Tibial artery (tissue), 4 donors: ENCODE measurements at regions not wholly inside any gene's neighbourhood (a gene's known extent, or its start where the extent isn't known, plus 50 kb on each side); places are given as distances from the start of the nearest gene placed in this dataset.

Experiments used
- DNase-seq, 2 donors: peaks; one replicate each; pipeline ENCODE4 v3.0.0-alpha.2; 2019
- H3K27ac ChIP-seq, 2 donors: fragments of 200-600 bp; sonication (generic) in 1 of 2; 1 replicate in 1 of 2; 2 replicates in 1 of 2; pipeline ENCODE4 v1.5.1; 2018 to 2019; ENCODE audit warnings: mild to moderate bottlenecking in 1 of 2
- H3K27me3 ChIP-seq, 2 donors: fragments of 200-600 bp; sonication (generic) in 1 of 2; one replicate each; pipeline versions ENCODE4 v1.5.1 to v1.6.0; 2016 to 2019
- H3K36me3 ChIP-seq, 3 donors: fragments of 200-600 bp; sonication (generic) in 2 of 3; one replicate each; pipeline ENCODE4 v1.5.1; 2016 to 2019; ENCODE audit warnings: mild to moderate bottlenecking in 2 of 3
- H3K4me1 ChIP-seq, 4 donors: fragments of 200-600 bp; sonication (generic) in 2 of 4; 1 replicate in 3 of 4; 2 replicates in 1 of 4; pipeline ENCODE4 v1.5.1; 2016 to 2019
- H3K4me3 ChIP-seq, 2 donors: fragments of 200-600 bp; sonication (generic) in 1 of 2; 1 replicate in 1 of 2; 2 replicates in 1 of 2; pipeline ENCODE4 v1.5.1; 2018 to 2019; ENCODE audit warnings: mild to moderate bottlenecking in 2 of 2
- H3K9me3 ChIP-seq, 3 donors: fragments of 200-600 bp; sonication (generic) in 1 of 3; one replicate each; pipeline ENCODE4 v1.5.1; 2016 to 2019
- intact Hi-C: fragments of 100-400 bp; cut with DNase I; formaldehyde crosslinking; loops from one replicate; pipeline ENCODE4 v1.15.0; 2023; ENCODE audit warnings: low total_unique reads
- TF ChIP-seq, protein P1 (sequence below), 2 experiments: fragments of 200-600 bp in 1 of 2; fragments of 450-650 bp in 1 of 2; IDR thresholded peaks; one replicate each; pipeline ENCODE4 v1.5.1; 2017 to 2019; ENCODE audit warnings: antibody characterized with exemption in 2 of 2, mild to moderate bottlenecking in 1 of 2, moderate library complexity in 1 of 2

- H3K4me1 ChIP-seq: no peaks in the 10 kb centered on the region
- H3K27ac ChIP-seq: no peak overlapping the region
- intact Hi-C loops: no loop called here
- TF ChIP-seq, protein P1, sequence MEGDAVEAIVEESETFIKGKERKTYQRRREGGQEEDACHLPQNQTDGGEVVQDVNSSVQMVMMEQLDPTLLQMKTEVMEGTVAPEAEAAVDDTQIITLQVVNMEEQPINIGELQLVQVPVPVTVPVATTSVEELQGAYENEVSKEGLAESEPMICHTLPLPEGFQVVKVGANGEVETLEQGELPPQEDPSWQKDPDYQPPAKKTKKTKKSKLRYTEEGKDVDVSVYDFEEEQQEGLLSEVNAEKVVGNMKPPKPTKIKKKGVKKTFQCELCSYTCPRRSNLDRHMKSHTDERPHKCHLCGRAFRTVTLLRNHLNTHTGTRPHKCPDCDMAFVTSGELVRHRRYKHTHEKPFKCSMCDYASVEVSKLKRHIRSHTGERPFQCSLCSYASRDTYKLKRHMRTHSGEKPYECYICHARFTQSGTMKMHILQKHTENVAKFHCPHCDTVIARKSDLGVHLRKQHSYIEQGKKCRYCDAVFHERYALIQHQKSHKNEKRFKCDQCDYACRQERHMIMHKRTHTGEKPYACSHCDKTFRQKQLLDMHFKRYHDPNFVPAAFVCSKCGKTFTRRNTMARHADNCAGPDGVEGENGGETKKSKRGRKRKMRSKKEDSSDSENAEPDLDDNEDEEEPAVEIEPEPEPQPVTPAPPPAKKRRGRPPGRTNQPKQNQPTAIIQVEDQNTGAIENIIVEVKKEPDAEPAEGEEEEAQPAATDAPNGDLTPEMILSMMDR (IDR thresholded peaks at IDR 0.05): no peak
- no peaks in the 10 kb centered on the region for H3K36me3 ChIP-seq
- H3K9me3 ChIP-seq: peaks cover 0 to 10% (median 0%) of the 10 kb centered on the region in 3 donors
- H3K4me3 ChIP-seq: no peak overlapping the region
- H3K27me3 ChIP-seq: peaks cover 0 to 2% of the 10 kb centered on the region in 2 donors
- no peak for DNase-seq
Observed at GRCh38 chr13:95357875-95358274, 56.6 kb upstream of the ABCC4 start.

GRCh38 chr13:95360052-95360451 lies 58.8 kb upstream of the ABCC4 start:
- no peaks in the 10 kb centered on the region for H3K36me3 ChIP-seq
- TF ChIP-seq, protein P1 (IDR thresholded peaks at IDR 0.05): no peak
- H3K27me3 ChIP-seq: peaks cover 0 to 2% of the 10 kb centered on the region in 2 donors
- H3K9me3 ChIP-seq: peaks cover 0 to 18% (median 0%) of the 10 kb centered on the region in 3 donors
- no peak overlapping the region for H3K27ac ChIP-seq
- DNase-seq: no peak
- no peak overlapping the region for H3K4me3 ChIP-seq
- intact Hi-C loops: no loop called here
- no peaks in the 10 kb centered on the region for H3K4me1 ChIP-seq

DNA sequence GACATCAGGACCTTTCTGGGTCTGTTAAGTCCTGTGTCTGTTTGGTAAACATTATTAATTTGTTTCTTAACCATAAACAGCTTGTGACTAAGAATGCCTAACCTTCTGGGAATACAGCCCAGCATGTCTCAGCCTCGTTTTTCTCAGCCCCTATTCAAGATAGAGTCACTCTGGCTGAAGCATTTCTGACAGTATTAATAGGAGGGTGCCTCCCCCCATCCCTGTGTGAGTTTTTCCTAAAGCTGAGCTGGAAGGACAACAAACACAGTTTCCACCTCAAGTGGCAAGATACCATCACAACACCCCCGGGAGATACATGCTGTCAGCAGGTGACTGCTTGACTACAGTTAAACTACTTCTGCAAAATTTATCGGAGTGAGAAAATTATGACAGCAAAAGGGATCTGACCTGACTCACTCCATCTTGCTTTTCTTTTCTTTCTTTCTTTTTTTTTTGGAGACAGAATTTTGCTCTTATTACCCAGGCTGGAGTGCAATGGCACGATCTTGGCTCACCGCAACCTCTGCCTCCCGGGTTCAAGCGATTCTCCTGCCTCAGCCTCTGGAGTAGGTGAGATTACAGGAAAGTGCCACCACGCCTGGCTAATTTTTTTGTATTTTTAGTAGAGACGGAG lies 59.3 kb upstream of the ABCC4 start:
- Histone ChIP-seq H3K4me1 (no peaks in the 10 kb centered on the region), H3K4me3 (no peak overlapping the region), H3K9me3 (peaks cover 0 to 18% (median 0%) of the 10 kb centered on the region in 3 donors), H3K27me3 (peaks cover 0 to 2% of the 10 kb centered on the region in 2 donors), H3K36me3 (no peaks in the 10 kb centered on the region), H3K27ac (no peak overlapping the region)
- TF ChIP-seq, protein P1 (IDR thresholded peaks at IDR 0.05): no peak
- intact Hi-C loops: no loop called here
- no peak for DNase-seq

GRCh38 chr13:95361686-95362085 lies 60.4 kb upstream of the ABCC4 start:
- TF ChIP-seq, protein P1 (IDR thresholded peaks at IDR 0.05): no peak
- intact Hi-C loops: no loop called here
- H3K4me1 ChIP-seq: no peaks in the 10 kb centered on the region
- no peak overlapping the region for H3K27ac ChIP-seq
- DNase-seq: no peak
- H3K4me3 ChIP-seq: no peak overlapping the region
- peaks cover 0 to 2% of the 10 kb centered on the region in 2 donors for H3K27me3 ChIP-seq
- peaks cover 0 to 15% (median 0%) of the 10 kb centered on the region in 3 donors for H3K9me3 ChIP-seq
- no peaks in the 10 kb centered on the region for H3K36me3 ChIP-seq

GRCh38 chr13:95362666-95363065 lies 61.4 kb upstream of the ABCC4 start:
- Histone ChIP-seq H3K4me1 (no peaks in the 10 kb centered on the region), H3K9me3 (peaks cover 0 to 9% (median 0%) of the 10 kb centered on the region in 3 donors), H3K36me3 (no peaks in the 10 kb centered on the region), H3K27ac (no peak overlapping the region), H3K27me3 (peaks cover 0 to 4% of the 10 kb centered on the region in 2 donors), H3K4me3 (no peak overlapping the region)
- DNase-seq: no peak
- intact Hi-C loops: no loop called here
- TF ChIP-seq, protein P1 (IDR thresholded peaks at IDR 0.05): no peak
